ENCODE measurements at regions not wholly inside any gene's neighbourhood (a gene's known extent, or its start where the extent isn't known, plus 50 kb on each side); places are given as distances from the start of the nearest gene placed in this dataset.

GRCh38 chr9:129494113-129494789 lies 126.7 kb downstream of the C9orf50 start:
- H3K27ac ChIP-seq (ENCODE audit: low read depth, low read length): no peak overlapping the region
- peaks cover 40% of the 10 kb centered on the region for H3K4me1 ChIP-seq (ENCODE audit: insufficient read depth, low read length)
- no peaks in the 10 kb centered on the region for H3K27me3 ChIP-seq (ENCODE audit: insufficient read depth, low read length, poor library complexity, severe bottlenecking)
- Mint-ChIP-seq H3K4me1 (peaks cover 29 to 65% (median 34%) of the 10 kb centered on the region in 3 donors), H3K36me3 (peaks cover 0 to 16% (median 1%) of the 10 kb centered on the region in 3 donors), H3K27me3 (no peaks in the 10 kb centered on the region), H3K9me3 (no peaks in the 10 kb centered on the region), H3K4me3 (peak overlapping the region in 4 of 7 donors; percentile 8 to 59 (median 36)), H3K27ac (peak overlapping the region in 2 of 8 donors; percentile 65 to 74)
- CTCF ChIA-PET: interaction anchor here (1.4 kb wide), 1 partner anchor 354 kb away, joined by 3 read pairs; no protein-coding TSS in a partner anchor
- no peaks in the 10 kb centered on the region for H3K36me3 ChIP-seq (ENCODE audit: insufficient read depth, low read length)
- DNase-seq: no peak
- no peak overlapping the region for H3K4me3 ChIP-seq (ENCODE audit: low read length)
- no peaks in the 10 kb centered on the region for H3K9me3 ChIP-seq (ENCODE audit: low read length)
- POLR2A ChIA-PET: interaction anchor here (2.8 kb wide), 1 partner anchor 35 kb away, joined by 22 read pairs; no protein-coding TSS in a partner anchor

DNA sequence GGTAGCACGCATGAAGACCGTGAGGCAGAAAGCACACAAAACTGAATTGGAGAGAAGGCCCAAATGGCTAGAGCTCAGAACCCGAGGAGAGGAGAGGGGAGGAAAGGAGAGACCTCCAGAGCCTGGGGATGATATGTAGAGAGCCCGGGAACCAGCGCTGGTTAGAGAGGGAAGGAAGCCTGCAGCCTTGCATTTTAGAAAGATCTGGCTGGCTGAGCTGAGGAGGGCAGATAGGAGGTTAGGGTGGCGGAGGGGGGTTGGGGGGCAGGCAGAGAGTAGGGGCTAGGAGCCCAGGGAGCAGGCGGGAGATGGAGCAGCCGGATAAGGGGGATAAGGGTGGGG lies 127.2 kb downstream of the C9orf50 start:
- Histone ChIP-seq H3K9me3 (ENCODE audit: low read length) (no peaks in the 10 kb centered on the region), H3K27ac (ENCODE audit: low read depth, low read length) (no peak overlapping the region), H3K36me3 (ENCODE audit: insufficient read depth, low read length) (no peaks in the 10 kb centered on the region), H3K4me3 (ENCODE audit: low read length) (no peak overlapping the region), H3K27me3 (ENCODE audit: insufficient read depth, low read length, poor library complexity, severe bottlenecking) (no peaks in the 10 kb centered on the region), H3K4me1 (ENCODE audit: insufficient read depth, low read length) (peaks cover 46% of the 10 kb centered on the region)
- Mint-ChIP-seq H3K4me1 (peaks cover 34 to 71% (median 38%) of the 10 kb centered on the region in 3 donors), H3K27ac (peak overlapping the region in 4 of 8 donors; percentile 28 to 63 (median 54)), H3K9me3 (no peaks in the 10 kb centered on the region), H3K27me3 (no peaks in the 10 kb centered on the region), H3K4me3 (peak overlapping the region in 4 of 7 donors; percentile 2 to 59 (median 30)), H3K36me3 (peaks cover 0 to 20% (median 1%) of the 10 kb centered on the region in 3 donors)
- ChIA-PET POLR2A (interaction anchor here (0.8 kb wide), 1 partner anchor 316 kb away, joined by 3 read pairs; the partner anchor contains the start of gene IER5L), CTCF (interaction anchor here (1.4 kb wide), 1 partner anchor 354 kb away, joined by 3 read pairs; no protein-coding TSS in a partner anchor)
- DNase-seq: no peak

- H3K27me3 ChIP-seq (ENCODE audit: insufficient read depth, low read length, poor library complexity, severe bottlenecking): no peaks in the 10 kb centered on the region
- peak overlapping the region in 5 of 8 donors; percentile 28 to 63 (median 54) for H3K27ac Mint-ChIP-seq
- H3K9me3 Mint-ChIP-seq: no peaks in the 10 kb centered on the region
- H3K27me3 Mint-ChIP-seq: no peaks in the 10 kb centered on the region
- H3K4me1 Mint-ChIP-seq: peaks cover 35 to 72% (median 38%) of the 10 kb centered on the region in 3 donors
- DNase-seq: no peak
- no peak overlapping the region for H3K4me3 ChIP-seq (ENCODE audit: low read length)
- CTCF ChIA-PET: no interaction called here
- no peaks in the 10 kb centered on the region for H3K36me3 ChIP-seq (ENCODE audit: insufficient read depth, low read length)
- POLR2A ChIA-PET: interaction anchor here (0.6 to 0.8 kb wide), 2 partner anchors 22 to 315 kb away, joined by 3 read pairs; partner anchors contain the start of gene IER5L
- H3K27ac ChIP-seq (ENCODE audit: low read depth, low read length): no peak overlapping the region
- H3K36me3 Mint-ChIP-seq: peaks cover 0 to 20% (median 1%) of the 10 kb centered on the region in 3 donors
- H3K4me3 Mint-ChIP-seq: peak overlapping the region in 4 of 7 donors; percentile 2 to 59 (median 30)
- peaks cover 47% of the 10 kb centered on the region for H3K4me1 ChIP-seq (ENCODE audit: insufficient read depth, low read length)
- H3K9me3 ChIP-seq (ENCODE audit: low read length): no peaks in the 10 kb centered on the region
Measured at GRCh38 chr9:129493002-129493705, 127.7 kb downstream of the C9orf50 start.

DNA sequence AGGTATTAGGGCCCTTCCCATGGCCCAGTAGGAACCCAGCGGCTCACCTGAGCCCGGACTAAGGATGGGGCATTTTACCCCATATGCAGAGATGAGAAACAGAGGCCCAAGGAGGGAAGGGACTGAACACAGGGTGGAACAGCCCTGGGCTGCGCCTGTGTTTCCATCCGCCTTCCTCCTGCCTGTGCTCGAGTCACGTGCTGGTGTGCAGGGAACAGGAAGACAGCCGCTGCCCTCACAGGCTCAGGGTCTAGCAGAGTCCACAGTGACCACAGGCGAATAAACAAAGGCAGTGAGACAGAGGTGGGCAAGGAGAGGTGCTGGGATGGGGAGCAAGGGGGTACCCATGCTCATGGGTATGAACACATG lies 129.4 kb downstream of the C9orf50 start:
- H3K9me3 ChIP-seq (ENCODE audit: low read length): no peaks in the 10 kb centered on the region
- no peak overlapping the region for H3K4me3 ChIP-seq (ENCODE audit: low read length)
- Mint-ChIP-seq H3K27ac (peak overlapping the region in 5 of 8 donors; percentile 52 to 100 (median 93)), H3K4me1 (peaks cover 37 to 75% (median 42%) of the 10 kb centered on the region in 3 donors), H3K9me3 (no peaks in the 10 kb centered on the region), H3K36me3 (peaks cover 0 to 25% (median 1%) of the 10 kb centered on the region in 3 donors), H3K4me3 (peak overlapping the region in 1 of 7 donors; percentile 15), H3K27me3 (no peaks in the 10 kb centered on the region)
- H3K27me3 ChIP-seq (ENCODE audit: insufficient read depth, low read length, poor library complexity, severe bottlenecking): no peaks in the 10 kb centered on the region
- CTCF ChIA-PET: no interaction called here
- H3K27ac ChIP-seq (ENCODE audit: low read depth, low read length): peak overlapping the region; percentile 99
- no peaks in the 10 kb centered on the region for H3K36me3 ChIP-seq (ENCODE audit: insufficient read depth, low read length)
- no peak for DNase-seq
- peaks cover 53% of the 10 kb centered on the region for H3K4me1 ChIP-seq (ENCODE audit: insufficient read depth, low read length)
- POLR2A ChIA-PET: no interaction called here

DNA sequence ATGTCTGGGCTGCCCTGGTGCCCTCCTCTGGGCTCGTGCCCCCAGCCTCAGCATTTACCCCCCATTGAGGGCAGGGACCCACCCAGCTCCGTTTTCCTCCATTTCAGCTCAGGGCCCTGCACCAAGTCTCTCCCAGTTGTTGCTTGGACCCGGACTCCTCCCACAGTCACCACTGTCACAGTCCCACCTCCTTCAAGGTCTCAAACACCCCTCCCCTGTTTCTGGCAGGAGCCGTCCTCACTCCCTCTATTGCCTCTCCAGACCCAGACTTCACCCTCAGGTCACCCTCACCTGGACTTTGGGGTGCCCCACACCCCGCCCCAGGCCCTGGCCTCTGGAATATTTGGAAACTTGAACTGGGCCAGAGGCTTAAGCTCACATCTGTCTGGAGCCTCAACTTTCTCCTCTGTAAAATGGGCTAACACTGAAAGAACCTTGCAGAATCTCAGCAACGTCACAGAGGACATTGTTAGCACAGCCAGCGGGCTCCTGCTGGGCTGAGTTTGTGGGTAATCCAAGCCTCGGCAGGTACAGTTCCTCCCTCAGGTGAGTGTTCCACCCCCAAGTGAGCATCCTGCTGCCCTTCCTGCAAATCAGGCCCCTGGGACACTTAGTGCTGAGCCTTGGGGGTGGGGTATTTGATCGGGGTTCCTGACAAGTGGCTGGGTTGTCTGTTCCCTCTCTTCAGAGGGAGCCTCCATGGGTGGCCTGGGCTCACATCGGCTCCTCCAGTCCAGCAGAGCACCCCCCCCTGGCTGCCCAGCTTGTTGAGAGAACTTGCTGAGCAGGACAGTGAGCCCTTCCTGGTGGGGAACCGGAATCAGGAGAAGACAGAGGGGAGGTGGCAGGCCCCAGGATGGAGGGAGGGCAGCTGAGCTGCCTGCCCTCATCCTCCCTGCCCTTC lies 130.1 kb downstream of the C9orf50 start:
- no peaks in the 10 kb centered on the region for H3K9me3 Mint-ChIP-seq
- Histone ChIP-seq H3K27ac (ENCODE audit: low read depth, low read length) (peak overlapping the region; percentile 99), H3K4me3 (ENCODE audit: low read length) (peak overlapping the region; percentile 86), H3K4me1 (ENCODE audit: insufficient read depth, low read length) (peaks cover 47% of the 10 kb centered on the region), H3K9me3 (ENCODE audit: low read length) (no peaks in the 10 kb centered on the region), H3K27me3 (ENCODE audit: insufficient read depth, low read length, poor library complexity, severe bottlenecking) (no peaks in the 10 kb centered on the region), H3K36me3 (ENCODE audit: insufficient read depth, low read length) (no peaks in the 10 kb centered on the region)
- CTCF ChIA-PET: no interaction called here
- peak overlapping the region; percentile 72 to 87 (median 84) for H3K4me3 Mint-ChIP-seq
- POLR2A ChIA-PET: interaction anchor here (1.2 to 1.4 kb wide), 2 partner anchors 31 to 135 kb away, joined by 4 to 5 read pairs; partner anchors contain the start of gene NTMT1
- peaks cover 37 to 70% (median 37%) of the 10 kb centered on the region in 3 donors for H3K4me1 Mint-ChIP-seq
- H3K27ac Mint-ChIP-seq: peak overlapping the region; percentile 89 to 100 (median 98)
- H3K36me3 Mint-ChIP-seq: peaks cover 0 to 25% (median 1%) of the 10 kb centered on the region in 3 donors
- DNase-seq: no peak
- no peaks in the 10 kb centered on the region for H3K27me3 Mint-ChIP-seq

- no peaks in the 10 kb centered on the region for H3K9me3 ChIP-seq (ENCODE audit: low read length)
- Mint-ChIP-seq H3K9me3 (no peaks in the 10 kb centered on the region), H3K4me1 (peaks cover 29 to 68% (median 32%) of the 10 kb centered on the region in 3 donors), H3K27ac (peak overlapping the region; percentile 93 to 100 (median 99)), H3K27me3 (no peaks in the 10 kb centered on the region), H3K4me3 (peak overlapping the region; percentile 84 to 95 (median 93)), H3K36me3 (peaks cover 0 to 25% (median 0%) of the 10 kb centered on the region in 3 donors)
- H3K27ac ChIP-seq (ENCODE audit: low read depth, low read length): peak overlapping the region; percentile 99
- ChIA-PET POLR2A (interaction anchor here (0.7 to 1.4 kb wide), 4 partner anchors 31 to 264 kb away, joined by 3 to 5 read pairs (median 4); partner anchors contain the start of gene NTMT1), CTCF (interaction anchor here (1.5 kb wide), 1 partner anchor 30 kb away, joined by 5 read pairs; no protein-coding TSS in a partner anchor)
- no peaks in the 10 kb centered on the region for H3K36me3 ChIP-seq (ENCODE audit: insufficient read depth, low read length)
- DNase-seq: peak; percentile 33 to 84 (median 63)
- no peaks in the 10 kb centered on the region for H3K27me3 ChIP-seq (ENCODE audit: insufficient read depth, low read length, poor library complexity, severe bottlenecking)
- H3K4me1 ChIP-seq (ENCODE audit: insufficient read depth, low read length): peaks cover 38% of the 10 kb centered on the region
- peak overlapping the region; percentile 86 for H3K4me3 ChIP-seq (ENCODE audit: low read length)
Measured at GRCh38 chr9:129489838-129490582, 130.9 kb downstream of the C9orf50 start.
